Neural crest cell (in vitro differentiated cells): ENCODE measurements at regions not wholly inside any gene's neighbourhood (a gene's known extent, or its start where the extent isn't known, plus 50 kb on each side); places are given as distances from the start of the nearest gene placed in this dataset.
A peak's percentile ranks its signal among the peaks of the same experiment; 100 is the strongest.
"Not testable (repeated sequence)": the region's sequence is repeated elsewhere in the genome, so short reads cannot be mapped to it uniquely, and the experiment has no call there.

Experiments
- DNase-seq: peaks from one replicate; pipeline ENCODE4 v3.0.0; 2021; ENCODE audit warnings: low read depth, mixed read lengths, low spot score
- H3K27ac Mint-ChIP-seq: one replicate; pipeline ENCODE4 v1.8.0; 2021; ENCODE audit warnings: mild to moderate bottlenecking, mixed read lengths; ENCODE audit not compliant: unreplicated experiment
- H3K27me3 Mint-ChIP-seq: 2 replicates; pipeline ENCODE4 v1.8.0; 2021; ENCODE audit warnings: low read depth, mild to moderate bottlenecking, mixed read lengths
- H3K36me3 Mint-ChIP-seq: 2 replicates; pipeline ENCODE4 v1.8.0; 2021; ENCODE audit warnings: low read depth, mild to moderate bottlenecking, mixed read lengths
- H3K4me1 Mint-ChIP-seq: 2 replicates; pipeline ENCODE4 v1.8.0; 2021; ENCODE audit warnings: mixed read lengths
- H3K4me3 Mint-ChIP-seq: one replicate; pipeline ENCODE4 v1.8.0; 2021; ENCODE audit warnings: mild to moderate bottlenecking, mixed read lengths
- H3K9me3 Mint-ChIP-seq: 2 replicates; pipeline ENCODE4 v1.8.0; 2021; ENCODE audit warnings: mixed read lengths
- TF ChIP-seq, protein P1 (sequence below): fragments of 200-600 bp; sonication (generic); conservative IDR thresholded peaks from 2 replicates; pipeline ENCODE4 v1.5.0; 2021; ENCODE audit warnings: antibody characterized with exemption, mild to moderate bottlenecking

DNA sequence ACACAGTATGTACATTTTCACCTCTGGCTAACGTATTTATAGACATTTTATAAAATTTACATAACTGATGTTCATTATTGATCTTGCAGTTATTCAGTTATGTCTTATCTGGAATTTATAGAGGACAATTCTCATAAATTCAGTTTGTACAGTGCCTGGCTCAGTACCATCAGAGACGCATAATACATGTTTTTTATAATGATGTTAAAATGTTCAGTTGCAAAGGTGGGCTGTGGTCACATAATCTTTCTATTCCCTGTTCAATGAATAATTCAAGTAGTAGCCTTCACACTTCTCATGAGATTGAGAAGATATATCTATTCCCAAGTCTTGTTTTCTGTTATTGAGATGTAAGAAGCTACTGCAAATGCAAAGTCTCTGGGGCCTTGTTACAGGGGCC, 393.1 kb upstream of the ARRDC3 start:
- H3K36me3 Mint-ChIP-seq: peaks cover 3% of the 10 kb centered on the region
- H3K4me3 Mint-ChIP-seq: no peak overlapping the region
- peaks cover 4% of the 10 kb centered on the region for H3K4me1 Mint-ChIP-seq
- TF ChIP-seq, protein P1, sequence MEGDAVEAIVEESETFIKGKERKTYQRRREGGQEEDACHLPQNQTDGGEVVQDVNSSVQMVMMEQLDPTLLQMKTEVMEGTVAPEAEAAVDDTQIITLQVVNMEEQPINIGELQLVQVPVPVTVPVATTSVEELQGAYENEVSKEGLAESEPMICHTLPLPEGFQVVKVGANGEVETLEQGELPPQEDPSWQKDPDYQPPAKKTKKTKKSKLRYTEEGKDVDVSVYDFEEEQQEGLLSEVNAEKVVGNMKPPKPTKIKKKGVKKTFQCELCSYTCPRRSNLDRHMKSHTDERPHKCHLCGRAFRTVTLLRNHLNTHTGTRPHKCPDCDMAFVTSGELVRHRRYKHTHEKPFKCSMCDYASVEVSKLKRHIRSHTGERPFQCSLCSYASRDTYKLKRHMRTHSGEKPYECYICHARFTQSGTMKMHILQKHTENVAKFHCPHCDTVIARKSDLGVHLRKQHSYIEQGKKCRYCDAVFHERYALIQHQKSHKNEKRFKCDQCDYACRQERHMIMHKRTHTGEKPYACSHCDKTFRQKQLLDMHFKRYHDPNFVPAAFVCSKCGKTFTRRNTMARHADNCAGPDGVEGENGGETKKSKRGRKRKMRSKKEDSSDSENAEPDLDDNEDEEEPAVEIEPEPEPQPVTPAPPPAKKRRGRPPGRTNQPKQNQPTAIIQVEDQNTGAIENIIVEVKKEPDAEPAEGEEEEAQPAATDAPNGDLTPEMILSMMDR: no peak
- H3K27me3 Mint-ChIP-seq: no peaks in the 10 kb centered on the region
- H3K9me3 Mint-ChIP-seq: no peaks in the 10 kb centered on the region
- H3K27ac Mint-ChIP-seq: peak overlapping the region; percentile 5
- no peak for DNase-seq

DNA sequence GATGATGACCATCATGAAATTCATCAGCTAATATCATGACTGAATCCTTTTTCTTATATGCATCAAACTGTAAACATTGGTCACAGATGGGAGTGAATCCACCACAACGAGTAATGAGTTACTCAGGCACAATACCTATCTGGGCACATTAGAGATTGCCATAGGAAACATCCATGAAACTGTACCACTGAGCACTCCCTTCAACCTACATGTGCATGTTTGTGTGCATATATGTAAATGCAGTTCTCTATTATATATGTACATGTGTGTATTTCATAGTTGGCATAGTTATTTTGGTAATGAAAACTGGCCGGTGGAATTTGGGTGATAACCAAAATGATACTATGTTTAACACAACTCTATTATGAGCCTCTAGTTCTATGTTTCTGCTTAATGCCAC, 387.3 kb upstream of the ARRDC3 start:
- Mint-ChIP-seq H3K36me3 (peaks cover 2% of the 10 kb centered on the region), H3K4me3 (no peak overlapping the region), H3K27ac (no peak overlapping the region), H3K4me1 (no peaks in the 10 kb centered on the region), H3K9me3 (no peaks in the 10 kb centered on the region), H3K27me3 (no peaks in the 10 kb centered on the region)
- TF ChIP-seq, protein P1: no peak
- DNase-seq: no peak

DNA sequence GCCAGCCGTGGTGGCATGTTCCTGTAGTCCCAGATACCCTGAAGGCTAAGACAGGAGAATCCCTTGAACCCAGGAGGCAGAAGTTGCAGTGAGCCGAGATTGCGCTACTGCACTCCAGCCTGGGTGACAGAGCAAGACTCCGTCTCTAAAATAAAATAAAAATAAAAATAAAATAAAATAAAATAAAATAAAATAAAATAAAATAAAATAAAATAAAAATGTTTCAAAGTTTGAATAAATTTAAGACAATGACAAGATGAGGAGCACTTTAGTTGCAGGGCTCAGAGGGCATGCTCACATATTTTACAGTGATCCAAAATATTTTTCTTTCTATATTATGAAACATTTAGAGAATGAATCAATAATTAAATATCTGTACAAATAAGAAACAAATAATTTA, 374.3 kb upstream of the ARRDC3 start:
- not testable (repeated sequence) for H3K27me3 Mint-ChIP-seq, DNase-seq, H3K4me1 Mint-ChIP-seq, H3K4me3 Mint-ChIP-seq, H3K9me3 Mint-ChIP-seq, H3K36me3 Mint-ChIP-seq, H3K27ac Mint-ChIP-seq

DNA sequence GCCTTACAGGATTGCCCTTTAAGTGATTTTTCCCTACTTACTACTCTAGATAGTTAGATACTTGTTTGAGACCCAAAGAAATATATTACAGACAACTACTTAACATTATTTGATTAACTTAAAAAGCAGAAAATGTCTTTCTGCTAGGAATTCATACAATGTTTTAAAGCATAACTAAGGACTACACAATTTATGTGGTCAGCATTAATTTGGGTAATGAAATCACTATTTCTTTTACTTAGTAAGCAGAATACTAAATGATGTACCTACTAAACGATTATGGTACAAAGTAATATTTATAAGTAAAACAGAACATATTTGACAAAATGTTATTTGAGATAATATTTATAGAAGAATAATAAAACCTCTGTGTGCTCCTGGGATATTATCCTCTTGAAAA, 371.9 kb upstream of the ARRDC3 start:
- Mint-ChIP-seq H3K4me3 (no peak overlapping the region), H3K4me1 (no peaks in the 10 kb centered on the region), H3K27me3 (no peaks in the 10 kb centered on the region), H3K36me3 (no peaks in the 10 kb centered on the region), H3K27ac (no peak overlapping the region), H3K9me3 (peaks cover 3% of the 10 kb centered on the region)
- TF ChIP-seq, protein P1: no peak
- no peak for DNase-seq

DNA sequence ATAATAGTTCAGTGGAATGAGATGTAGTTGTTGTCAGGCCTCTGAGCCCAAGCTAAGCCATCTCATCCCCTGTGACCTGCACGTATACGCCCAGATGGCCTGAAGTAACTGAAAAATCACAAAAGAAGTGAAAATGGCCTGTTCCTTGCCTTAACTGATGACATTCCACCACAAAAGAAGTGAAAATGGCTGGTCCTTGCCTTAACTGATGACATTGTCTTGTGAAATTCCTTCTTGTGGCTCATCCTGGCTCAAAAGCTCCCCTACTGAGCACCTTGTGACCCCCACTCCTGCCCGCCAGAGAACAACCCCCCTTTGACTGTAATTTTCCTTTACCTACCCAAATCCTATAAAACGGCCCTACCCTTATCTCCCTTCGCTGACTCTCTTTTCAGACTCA, 361.4 kb upstream of the ARRDC3 start:
- H3K27ac Mint-ChIP-seq, H3K4me3 Mint-ChIP-seq, H3K36me3 Mint-ChIP-seq, DNase-seq, H3K4me1 Mint-ChIP-seq, H3K27me3 Mint-ChIP-seq: not testable (repeated sequence)
- peaks cover 11% of the 10 kb centered on the region for H3K9me3 Mint-ChIP-seq

DNA sequence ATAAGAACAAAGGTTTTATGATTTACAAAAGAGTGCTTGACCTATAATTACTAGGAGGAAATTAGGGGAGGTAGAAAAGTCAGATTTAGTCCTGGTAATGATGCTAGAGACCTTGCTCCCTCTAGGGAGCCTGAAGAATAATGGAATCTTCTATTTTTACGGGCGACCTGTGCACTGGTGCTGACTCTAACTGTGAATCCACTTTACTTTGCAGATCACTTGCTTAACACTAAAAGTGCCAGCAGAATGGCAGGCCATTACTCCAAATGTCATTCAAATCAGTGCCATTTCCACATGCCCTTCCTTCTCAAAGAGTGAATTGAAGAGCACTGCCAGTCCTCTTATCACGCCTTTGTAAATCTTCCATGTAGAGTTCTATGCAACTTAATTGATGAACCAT, 359.4 kb upstream of the ARRDC3 start:
- H3K9me3 Mint-ChIP-seq: peaks cover 11% of the 10 kb centered on the region
- no peak for DNase-seq
- no peaks in the 10 kb centered on the region for H3K27me3 Mint-ChIP-seq
- H3K36me3 Mint-ChIP-seq: peaks cover 4% of the 10 kb centered on the region
- TF ChIP-seq, protein P1: no peak
- no peak overlapping the region for H3K4me3 Mint-ChIP-seq
- peaks cover 7% of the 10 kb centered on the region for H3K4me1 Mint-ChIP-seq
- H3K27ac Mint-ChIP-seq: no peak overlapping the region
